Large intestine (tissue), 3 donors: ENCODE measurements at regions not wholly inside any gene's neighbourhood (a gene's known extent, or its start where the extent isn't known, plus 50 kb on each side); places are given as distances from the start of the nearest gene placed in this dataset.

Source experiments
- DNase-seq, 2 donors: peaks; one replicate each; pipeline versions ENCODE4 v3.0.0 to v3.0.0-alpha.2; 2013
- H3K27ac ChIP-seq: one replicate; pipeline ENCODE4 v1.5.1; 2013; ENCODE audit warnings: low read length
- H3K27me3 ChIP-seq: 2 replicates; pipeline ENCODE4 v1.6.1; 2013; ENCODE audit warnings: low read length; ENCODE audit not compliant: control insufficient read depth, insufficient read depth
- H3K36me3 ChIP-seq: 2 replicates; pipeline ENCODE4 v1.6.1; 2013; ENCODE audit warnings: low read length; ENCODE audit not compliant: control insufficient read depth, insufficient read depth
- H3K4me1 ChIP-seq: one replicate; pipeline ENCODE4 v1.6.1; 2013; ENCODE audit warnings: low read length; ENCODE audit not compliant: control insufficient read depth, insufficient read depth
- H3K4me3 ChIP-seq: one replicate; pipeline ENCODE4 v1.5.1; 2013; ENCODE audit warnings: low read length
- H3K9me3 ChIP-seq: one replicate; pipeline ENCODE4 v1.6.1; 2013; ENCODE audit warnings: mild to moderate bottlenecking, low read depth, low read length, moderate library complexity; ENCODE audit not compliant: control insufficient read depth
- WGBS: methylation state at CpG from one replicate; pipeline ENCODE4 v1.1.5; 2013; ENCODE audit warnings: low lambda C conversion rate; ENCODE audit not compliant: insufficient coverage; 5-methylcytosine and 5-hydroxymethylcytosine counted together

DNA sequence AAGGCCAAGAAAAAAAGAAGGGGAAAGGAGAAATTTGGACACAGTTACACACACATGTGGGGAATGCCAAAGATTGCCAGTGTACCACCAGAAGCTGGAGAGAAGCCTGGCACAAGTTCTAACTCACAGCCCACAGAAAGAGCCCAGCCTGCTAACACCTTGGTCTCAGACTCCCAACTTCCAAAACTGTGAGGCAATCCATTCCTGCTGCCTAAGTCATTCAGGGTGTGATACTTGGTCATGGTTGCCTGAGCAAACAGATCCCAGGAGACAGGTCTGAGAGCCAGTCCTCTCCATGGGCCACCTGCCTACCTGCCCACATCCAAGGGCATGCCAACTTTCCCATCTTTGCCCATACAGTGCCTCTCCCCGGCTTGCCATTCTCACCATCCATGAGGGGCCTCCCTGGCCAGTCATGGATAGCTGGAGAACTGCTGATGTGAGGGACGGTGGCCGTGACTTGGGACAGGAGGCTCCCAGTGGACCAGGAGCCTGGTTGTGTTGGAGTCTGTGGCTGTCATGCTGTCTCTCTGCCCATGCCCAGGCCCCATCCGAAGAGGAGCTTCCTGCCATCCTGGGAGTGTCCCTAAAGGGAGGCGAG is 198.0 kb upstream of the RTL1 start:
- Histone ChIP-seq H3K4me3 (no peak overlapping the region), H3K9me3 (peaks cover 5% of the 10 kb centered on the region), H3K27ac (no peak overlapping the region), H3K27me3 (peaks cover 2% of the 10 kb centered on the region), H3K4me1 (no peaks in the 10 kb centered on the region), H3K36me3 (no peaks in the 10 kb centered on the region)
- WGBS: no CpG with 5 or more reads among the region's 5 CpGs
- no peak for DNase-seq

DNA sequence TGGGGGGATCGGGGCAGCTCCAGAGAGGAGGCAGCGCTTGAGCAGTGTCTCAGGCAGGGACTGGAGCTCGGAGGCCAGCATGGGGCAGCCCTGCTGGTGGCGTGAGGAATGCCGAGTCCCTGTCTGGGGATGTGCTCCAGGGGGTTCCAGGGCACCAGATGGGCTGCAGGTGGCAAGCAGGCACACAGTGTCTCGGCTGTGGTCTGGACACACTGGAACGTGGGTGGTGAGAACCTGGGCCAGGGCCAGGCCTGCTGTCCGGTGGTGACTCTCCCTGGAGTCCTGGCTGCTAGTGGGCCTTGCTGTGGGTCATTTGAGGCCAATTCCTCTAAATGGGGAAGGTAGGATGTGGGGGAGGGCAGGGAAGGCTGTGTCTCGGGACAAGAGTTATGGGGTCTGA is 199.4 kb upstream of the RTL1 start:
- no peak overlapping the region for H3K4me3 ChIP-seq
- H3K27ac ChIP-seq: no peak overlapping the region
- H3K9me3 ChIP-seq: peaks cover 5% of the 10 kb centered on the region
- no peaks in the 10 kb centered on the region for H3K27me3 ChIP-seq
- H3K4me1 ChIP-seq: no peaks in the 10 kb centered on the region
- no peak for DNase-seq
- no peaks in the 10 kb centered on the region for H3K36me3 ChIP-seq
- WGBS: no CpG with 5 or more reads among the region's 9 CpGs

DNA sequence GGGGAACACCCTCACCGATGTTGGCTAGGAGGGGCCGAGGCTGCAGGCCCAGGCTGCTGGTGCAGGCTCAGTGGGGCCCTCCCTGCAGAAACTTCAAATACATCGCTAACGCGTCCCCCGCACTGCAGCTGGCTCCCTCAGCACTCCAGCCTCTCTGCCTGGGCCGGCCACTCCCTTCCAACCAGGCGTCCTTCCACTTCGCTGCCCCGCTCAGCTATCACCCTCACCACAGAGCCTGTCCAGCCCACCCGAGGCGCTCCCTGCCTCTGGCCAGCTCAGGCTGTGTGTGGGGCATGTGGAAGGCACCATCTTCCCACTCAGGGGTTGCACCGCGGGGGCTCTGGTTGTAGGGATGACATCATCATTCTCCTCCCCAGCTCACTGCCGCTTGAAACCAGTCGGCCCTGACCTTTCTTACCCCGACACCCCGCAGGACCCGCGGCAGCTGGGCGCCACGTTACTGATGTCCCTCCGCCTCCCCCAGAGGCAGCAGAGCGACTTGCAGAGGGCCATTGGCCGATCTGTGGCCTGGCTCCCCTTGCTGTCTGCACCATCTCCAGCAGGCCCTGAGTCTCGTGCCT is 199.9 kb upstream of the RTL1 start:
- Histone ChIP-seq H3K27me3 (no peaks in the 10 kb centered on the region), H3K36me3 (no peaks in the 10 kb centered on the region), H3K4me1 (no peaks in the 10 kb centered on the region), H3K9me3 (peaks cover 5% of the 10 kb centered on the region), H3K27ac (no peak overlapping the region), H3K4me3 (no peak overlapping the region)
- WGBS: 93% methylated on average over 3 of the region's 26 CpGs
- no peak for DNase-seq

DNA sequence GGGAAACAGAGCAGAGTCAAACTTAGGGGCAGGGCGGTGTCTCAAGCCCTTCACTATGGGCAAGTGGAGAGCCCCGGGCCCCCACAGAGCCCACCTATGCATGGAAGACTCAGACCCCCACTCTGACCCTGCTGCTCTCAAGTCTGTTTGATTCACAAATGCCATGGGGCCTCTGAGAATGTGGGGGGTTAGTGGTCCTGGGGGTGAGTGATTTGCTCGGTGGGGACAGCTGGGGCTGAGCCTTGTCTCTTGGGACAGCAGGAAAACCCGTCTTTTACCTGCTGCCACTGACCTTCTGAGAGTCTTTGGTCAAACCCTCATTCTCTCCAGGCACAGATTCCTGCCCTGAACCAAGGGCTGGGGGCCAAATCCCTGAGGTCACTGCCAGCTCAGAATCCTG is 201.0 kb upstream of the RTL1 start:
- DNase-seq: no peak
- Histone ChIP-seq H3K9me3 (peaks cover 4% of the 10 kb centered on the region), H3K36me3 (no peaks in the 10 kb centered on the region), H3K4me3 (no peak overlapping the region), H3K4me1 (no peaks in the 10 kb centered on the region), H3K27me3 (no peaks in the 10 kb centered on the region), H3K27ac (no peak overlapping the region)
- WGBS: no CpG with 5 or more reads among the region's 4 CpGs

DNA sequence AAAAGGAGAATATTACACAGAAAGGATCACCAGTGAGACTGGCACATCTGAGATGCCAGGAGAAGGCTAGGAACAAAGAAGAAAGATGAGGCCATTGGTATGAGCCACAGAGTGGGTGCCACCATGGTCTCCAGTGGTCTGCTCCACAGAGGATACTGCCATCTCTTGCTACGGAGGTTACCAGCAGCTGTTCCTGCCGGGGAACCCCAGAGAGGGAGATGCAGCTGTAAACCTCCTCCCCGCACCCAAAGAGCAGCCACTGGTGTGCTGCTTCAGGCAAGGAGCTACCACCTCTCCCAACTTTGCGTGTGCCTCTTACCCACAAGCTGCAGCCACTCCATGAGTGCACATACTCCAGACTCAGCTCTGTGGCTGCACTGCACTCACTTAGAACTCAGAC is 201.5 kb upstream of the RTL1 start:
- Histone ChIP-seq H3K4me3 (no peak overlapping the region), H3K9me3 (no peaks in the 10 kb centered on the region), H3K27ac (no peak overlapping the region), H3K36me3 (no peaks in the 10 kb centered on the region), H3K27me3 (no peaks in the 10 kb centered on the region), H3K4me1 (no peaks in the 10 kb centered on the region)
- no CpG with 5 or more reads among the region's 4 CpGs for WGBS
- no peak for DNase-seq

DNA sequence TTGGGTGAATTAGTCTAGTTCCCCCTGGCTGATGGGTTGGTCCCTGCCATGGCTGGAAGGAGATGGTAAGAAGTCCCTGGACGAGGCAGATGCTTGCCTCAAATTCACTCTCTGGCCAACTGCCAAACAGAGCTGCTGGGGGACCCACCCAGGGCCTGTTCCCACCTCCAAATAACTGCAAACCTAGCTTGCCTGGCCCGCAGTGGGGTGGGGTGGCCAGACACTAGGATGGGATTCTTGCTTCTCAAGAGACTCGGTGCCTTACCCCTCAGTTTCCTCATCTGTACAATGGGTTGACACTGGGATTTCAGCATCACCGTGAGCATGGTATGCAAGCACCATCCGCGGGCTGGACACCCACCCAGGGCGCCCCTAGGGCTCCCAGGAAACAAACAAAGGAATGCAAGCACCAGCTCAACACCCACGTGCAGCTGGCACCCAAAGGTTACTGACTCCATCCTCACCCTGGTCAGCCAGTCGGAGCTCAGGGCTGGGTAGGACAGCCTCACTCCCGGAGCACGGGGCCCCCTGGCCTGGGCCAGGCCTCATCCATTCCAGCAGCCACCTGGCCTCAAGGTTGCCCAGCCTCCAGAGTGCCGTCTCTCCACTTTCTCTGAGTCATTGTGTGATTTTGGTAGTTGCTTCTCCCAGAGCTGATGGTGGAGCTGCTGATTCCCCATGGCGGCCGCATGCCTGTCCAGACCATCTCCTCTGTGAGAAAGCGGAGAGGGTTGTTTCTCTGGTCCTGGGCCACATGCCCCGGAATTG is 205.2 kb upstream of the RTL1 start:
- no peak overlapping the region for H3K4me3 ChIP-seq
- H3K27ac ChIP-seq: no peak overlapping the region
- H3K36me3 ChIP-seq: no peaks in the 10 kb centered on the region
- no peaks in the 10 kb centered on the region for H3K9me3 ChIP-seq
- DNase-seq: no peak
- H3K4me1 ChIP-seq: no peaks in the 10 kb centered on the region
- no peaks in the 10 kb centered on the region for H3K27me3 ChIP-seq
- WGBS: no CpG with 5 or more reads among the region's 16 CpGs

DNA sequence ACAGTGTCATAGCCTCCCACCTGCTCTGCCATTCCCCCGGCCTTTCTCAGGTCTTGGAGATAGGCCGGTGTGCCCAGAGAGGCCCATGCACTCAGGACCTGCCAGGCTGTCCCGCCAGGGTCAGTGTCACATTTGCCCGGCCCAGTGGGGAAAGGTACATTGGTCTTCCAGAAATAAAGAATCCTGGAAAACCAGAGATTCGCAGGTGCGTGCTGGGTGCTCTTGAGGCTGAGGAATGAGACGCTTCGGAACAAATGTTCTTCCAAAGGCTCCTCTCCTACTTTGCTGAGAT is 205.8 kb upstream of the RTL1 start:
- no peaks in the 10 kb centered on the region for H3K27me3 ChIP-seq
- H3K36me3 ChIP-seq: no peaks in the 10 kb centered on the region
- WGBS: no CpG with 5 or more reads among the region's 8 CpGs
- no peaks in the 10 kb centered on the region for H3K9me3 ChIP-seq
- no peak overlapping the region for H3K4me3 ChIP-seq
- no peaks in the 10 kb centered on the region for H3K4me1 ChIP-seq
- no peak overlapping the region for H3K27ac ChIP-seq
- DNase-seq: no peak

DNA sequence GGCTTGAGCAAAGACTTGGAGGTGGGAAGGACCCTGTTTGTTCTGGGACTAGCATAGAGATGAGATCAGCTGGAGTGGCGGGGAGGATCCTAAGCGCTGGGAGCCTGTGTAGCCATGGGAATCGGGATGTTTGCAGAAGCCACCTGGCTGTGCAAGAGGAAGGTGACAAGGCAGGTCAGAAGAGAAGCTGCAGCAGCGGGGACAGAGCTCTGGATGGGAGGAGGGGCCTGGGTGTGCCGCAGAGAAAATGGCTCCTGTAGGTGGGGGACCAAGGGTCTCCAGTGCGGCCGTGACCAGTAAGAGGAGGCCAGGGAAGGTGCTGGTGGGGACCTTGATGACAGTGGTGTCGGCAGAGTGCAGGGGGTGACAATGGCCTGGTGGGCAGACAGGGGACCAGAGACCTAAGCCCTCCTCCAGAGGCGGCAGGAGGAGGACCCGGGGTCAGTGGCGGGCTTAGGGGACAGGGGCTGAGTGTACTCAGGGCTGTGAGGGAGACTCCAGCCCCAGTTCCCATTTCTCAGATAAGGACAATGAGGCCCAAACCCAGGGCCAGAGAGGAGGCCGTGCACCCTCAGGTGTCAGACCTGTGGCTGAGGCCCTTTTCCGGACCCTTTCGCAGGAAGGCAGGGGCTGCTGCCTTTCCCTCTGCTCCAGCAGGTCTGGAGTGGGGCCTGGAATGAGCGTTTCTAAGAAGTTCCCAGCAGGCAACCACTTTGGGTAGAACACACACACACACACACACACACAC is 206.6 kb upstream of the RTL1 start:
- Histone ChIP-seq H3K27ac (no peak overlapping the region), H3K4me3 (no peak overlapping the region), H3K27me3 (no peaks in the 10 kb centered on the region), H3K4me1 (no peaks in the 10 kb centered on the region), H3K36me3 (no peaks in the 10 kb centered on the region), H3K9me3 (no peaks in the 10 kb centered on the region)
- no peak for DNase-seq
- WGBS: no CpG with 5 or more reads among the region's 15 CpGs

DNA sequence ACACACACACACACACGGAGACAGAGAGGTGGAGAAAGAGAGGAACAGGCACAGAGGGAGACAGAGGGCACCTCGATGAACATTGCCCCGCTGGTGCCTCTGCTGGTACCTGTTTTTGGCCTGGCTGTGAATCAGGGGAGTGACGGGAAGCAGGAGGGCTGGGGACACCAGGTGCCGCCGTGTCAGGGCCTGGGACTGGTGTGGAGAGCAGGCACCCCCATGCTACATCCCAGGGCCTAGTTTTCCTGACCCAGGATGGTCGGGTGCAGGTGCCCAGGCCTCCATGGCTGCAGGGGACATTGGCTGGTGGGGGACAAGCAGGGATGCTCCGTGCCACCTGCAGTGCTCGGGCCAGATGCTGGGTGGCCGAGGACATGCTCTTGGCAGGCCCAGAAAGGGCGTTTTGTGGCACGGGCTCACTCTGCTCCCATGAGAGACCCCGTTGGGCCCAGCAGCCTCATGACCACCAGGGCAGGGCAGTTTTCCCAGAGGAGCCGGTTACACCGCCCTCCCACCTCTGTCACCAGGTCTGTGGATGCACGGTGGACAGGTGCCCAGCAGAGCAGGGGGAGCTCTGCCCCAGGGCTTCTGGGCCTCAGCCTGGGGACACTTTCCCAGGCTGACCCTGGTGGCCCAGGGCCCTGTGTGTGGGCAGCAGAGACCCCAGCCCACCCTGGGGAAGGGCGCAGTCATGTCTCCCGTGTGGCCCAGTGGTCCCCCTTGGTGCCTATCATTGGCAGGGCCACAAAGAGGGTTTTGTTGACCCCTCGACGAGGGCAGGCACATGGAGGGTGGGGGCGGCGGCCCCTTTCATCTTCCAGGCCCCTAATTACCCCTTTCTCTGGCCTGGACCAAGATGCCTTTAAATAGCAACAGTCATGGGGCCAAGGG is 207.5 kb upstream of the RTL1 start:
- no peak for DNase-seq
- Histone ChIP-seq H3K27ac (no peak overlapping the region), H3K4me3 (no peak overlapping the region), H3K27me3 (no peaks in the 10 kb centered on the region), H3K9me3 (no peaks in the 10 kb centered on the region), H3K4me1 (no peaks in the 10 kb centered on the region), H3K36me3 (no peaks in the 10 kb centered on the region)
- no CpG with 5 or more reads among the region's 22 CpGs for WGBS
